MM.1S (cell line): ENCODE measurements at regions not wholly inside any gene's neighbourhood (a gene's known extent, or its start where the extent isn't known, plus 50 kb on each side); places are given as distances from the start of the nearest gene placed in this dataset.

Experiments
- DNase-seq: peaks from one replicate; pipeline ENCODE4 v3.0.0-alpha.2; 2015
- H2AFZ ChIP-seq: fragments of 300-600 bp; sonication (generic); 2 replicates; pipeline ENCODE4 v1.6.0; 2016; ENCODE audit warnings: antibody characterized with exemption, low read length
- H3F3A ChIP-seq: fragments of 300-600 bp; sonication (generic); 2 replicates; pipeline ENCODE4 v1.6.1; 2016; ENCODE audit warnings: mild to moderate bottlenecking, antibody characterized with exemption, low read length, moderate library complexity, mixed read lengths; ENCODE audit not compliant: insufficient read depth
- H3K27ac ChIP-seq: fragments of 300-600 bp; sonication (generic); 2 replicates; pipeline ENCODE4 v1.5.1; 2016; ENCODE audit warnings: mild to moderate bottlenecking, low read length
- H3K27me3 ChIP-seq: fragments of 300-600 bp; sonication (generic); replicated peaks from 2 replicates; pipeline ENCODE4 v1.6.0; 2016; ENCODE audit warnings: low read length; ENCODE audit not compliant: insufficient read depth
- H3K36me3 ChIP-seq: fragments of 300-600 bp; sonication (generic); replicated peaks from 2 replicates; pipeline ENCODE4 v1.6.1; 2016; ENCODE audit warnings: mild to moderate bottlenecking, low read length, mixed read lengths; ENCODE audit not compliant: insufficient read depth
- H3K4me1 ChIP-seq: fragments of 300-600 bp; sonication (generic); 2 replicates; pipeline ENCODE4 v1.6.1; 2016; ENCODE audit warnings: low read length, mixed read lengths
- H3K4me2 ChIP-seq: fragments of 300-600 bp; sonication (generic); 2 replicates; pipeline ENCODE4 v1.6.0; 2016; ENCODE audit warnings: low read depth, low read length
- H3K4me3 ChIP-seq: fragments of 300-600 bp; sonication (generic); 2 replicates; pipeline ENCODE4 v1.5.1; 2016; ENCODE audit warnings: low read length, mixed read lengths
- H3K79me2 ChIP-seq: fragments of 300-600 bp; sonication (generic); 2 replicates; pipeline ENCODE4 v1.6.1; 2016; ENCODE audit warnings: mixed run types, low read length, mixed read lengths
- H3K9ac ChIP-seq: fragments of 300-600 bp; sonication (generic); 2 replicates; pipeline ENCODE4 v1.6.1; 2016; ENCODE audit warnings: low read length, mixed read lengths
- H3K9me2 ChIP-seq: fragments of 300-600 bp; sonication (generic); replicated peaks from 2 replicates; pipeline ENCODE4 v1.6.1; 2016; ENCODE audit warnings: mild to moderate bottlenecking, low read length, mixed read lengths; ENCODE audit not compliant: insufficient read depth
- H3K9me3 ChIP-seq: fragments of 300-600 bp; sonication (generic); replicated peaks from 2 replicates; pipeline ENCODE4 v1.6.1; 2016; ENCODE audit warnings: mild to moderate bottlenecking, low read length, mixed read lengths; ENCODE audit not compliant: insufficient read depth
- H4K20me1 ChIP-seq: fragments of 300-600 bp; sonication (generic); 2 replicates; pipeline ENCODE4 v1.6.1; 2016; ENCODE audit warnings: mild to moderate bottlenecking, low read length, moderate library complexity, mixed read lengths; ENCODE audit not compliant: insufficient read depth
- CTCF ChIP-seq: fragments of 300-600 bp; sonication (generic); IDR thresholded peaks from 2 replicates; pipeline ENCODE4 v1.5.1; 2016; ENCODE audit warnings: antibody characterized with exemption, low read length, mixed read lengths
- EZH2 ChIP-seq: fragments of 300-600 bp; sonication (generic); optimal IDR thresholded peaks from 2 replicates; pipeline ENCODE3; 2017; ENCODE audit warnings: low read depth, mild to moderate bottlenecking, antibody characterized with exemption, low read length, mixed read lengths
- EZH2phosphoT487 ChIP-seq: fragments of 300-600 bp; sonication (generic); IDR thresholded peaks from 2 replicates; pipeline ENCODE4 v1.6.1; 2018; ENCODE audit warnings: antibody characterized with exemption, low read length

GRCh38 chr2:122681626-122682025 is 926.2 kb downstream of the TSN start:
- Histone ChIP-seq H3K9me2 (no peaks in the 10 kb centered on the region), H3K27ac (no peak overlapping the region), H3F3A (no peaks in the 10 kb centered on the region), H3K79me2 (no peaks in the 10 kb centered on the region), H3K36me3 (no peaks in the 10 kb centered on the region), H3K4me2 (no peak overlapping the region), H3K4me1 (no peaks in the 10 kb centered on the region), H2AFZ (no peak overlapping the region), H3K4me3 (no peak overlapping the region), H3K9me3 (no peaks in the 10 kb centered on the region), H3K27me3 (no peaks in the 10 kb centered on the region), H4K20me1 (no peaks in the 10 kb centered on the region), H3K9ac (no peak overlapping the region)
- DNase-seq = no peak
- TF ChIP-seq CTCF = no peak
- TF ChIP-seq EZH2phosphoT487 = no peak
- no peak for TF ChIP-seq EZH2

DNA sequence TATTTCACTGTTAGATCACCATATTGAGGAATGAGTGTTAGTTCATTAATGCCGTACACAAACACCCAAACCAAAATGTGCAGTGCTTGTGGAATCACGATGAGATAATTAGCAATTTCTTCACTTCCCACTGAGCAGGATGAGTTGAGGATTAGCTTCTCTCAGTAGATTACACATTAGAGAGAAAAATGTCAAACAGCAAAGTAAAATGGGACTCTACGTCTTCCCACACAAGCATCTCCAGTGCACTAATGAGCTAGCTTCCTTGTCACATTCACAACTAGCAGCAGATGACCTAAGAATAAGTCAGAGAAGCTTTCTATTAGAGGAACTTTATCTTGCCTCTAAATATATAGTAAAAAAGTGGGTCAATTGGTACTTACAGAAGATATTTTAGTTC is 926.9 kb downstream of the TSN start:
- H3K9me2 ChIP-seq = no peaks in the 10 kb centered on the region
- TF ChIP-seq EZH2phosphoT487 (no peak), CTCF (no peak), EZH2 (no peak)
- no peaks in the 10 kb centered on the region for H4K20me1 ChIP-seq
- no peak overlapping the region for H2AFZ ChIP-seq
- H3K27me3 ChIP-seq = no peaks in the 10 kb centered on the region
- H3K4me2 ChIP-seq = no peak overlapping the region
- no peaks in the 10 kb centered on the region for H3K79me2 ChIP-seq
- H3F3A ChIP-seq = no peaks in the 10 kb centered on the region
- no peaks in the 10 kb centered on the region for H3K4me1 ChIP-seq
- H3K9me3 ChIP-seq = no peaks in the 10 kb centered on the region
- H3K9ac ChIP-seq = no peak overlapping the region
- no peak for DNase-seq
- H3K4me3 ChIP-seq = no peak overlapping the region
- H3K27ac ChIP-seq = no peak overlapping the region
- no peaks in the 10 kb centered on the region for H3K36me3 ChIP-seq

- Histone ChIP-seq H3K27ac (no peak overlapping the region), H3K4me2 (no peak overlapping the region), H3K27me3 (no peaks in the 10 kb centered on the region), H3K9me2 (no peaks in the 10 kb centered on the region), H3K9me3 (no peaks in the 10 kb centered on the region), H3K79me2 (no peaks in the 10 kb centered on the region), H2AFZ (no peak overlapping the region), H4K20me1 (no peaks in the 10 kb centered on the region), H3K4me3 (no peak overlapping the region), H3F3A (no peaks in the 10 kb centered on the region), H3K36me3 (no peaks in the 10 kb centered on the region), H3K4me1 (no peaks in the 10 kb centered on the region), H3K9ac (no peak overlapping the region)
- no peak for TF ChIP-seq EZH2phosphoT487
- TF ChIP-seq CTCF = no peak
- no peak for TF ChIP-seq EZH2
- no peak for DNase-seq
These were observed 927.6 kb downstream of the TSN start for GRCh38 chr2:122683018-122683417.
